ENCODE measurements at regions not wholly inside any gene's neighbourhood (a gene's known extent, or its start where the extent isn't known, plus 50 kb on each side); places are given as distances from the start of the nearest gene placed in this dataset.
A peak's percentile ranks its signal among the peaks of the same experiment; 100 is the strongest.

GRCh38 chr11:129643031-129643721 lies 172.5 kb upstream of the TMEM45B start:
- ChIA-PET POLR2A (no interaction called here), CTCF (interaction anchor here (1.2 kb wide), 1 partner anchor 9 kb away, joined by 3 read pairs; no protein-coding TSS in a partner anchor)
- Histone ChIP-seq H2AFZ (ENCODE audit: low read depth, low read length) (peak overlapping the region; percentile 72), H3K4me1 (ENCODE audit: control insufficient read depth, extremely low read depth, insufficient read depth, low read length) (peaks cover 23% of the 10 kb centered on the region), H3K4me3 (replicated peaks in 1 of 3; ENCODE audit: insufficient read depth in 1 of 3, low read depth in 1 of 3, low read length in 3 of 3) (no peak overlapping the region), H4K20me1 (replicated peaks; ENCODE audit: control insufficient read depth, extremely low read depth, insufficient read depth, low read length) (no peaks in the 10 kb centered on the region), H3K27ac (ENCODE audit: insufficient read depth, low read depth, low read length) (no peak overlapping the region), H3K36me3 (ENCODE audit: control insufficient read depth in 2 of 2, extremely low read depth in 1 of 2, insufficient read depth in 2 of 2, low read length in 2 of 2) (no peaks in the 10 kb centered on the region), H3K27me3 (ENCODE audit: control insufficient read depth in 2 of 2, insufficient read depth in 2 of 2, low read length in 2 of 2) (peaks cover 0 to 2% of the 10 kb centered on the region in 2 experiments), H3K4me2 (ENCODE audit: insufficient read depth, low read length) (no peak overlapping the region), H3K9me3 (replicated peaks; ENCODE audit: control insufficient read depth, insufficient read depth, low read length) (no peaks in the 10 kb centered on the region), H3K9ac (replicated peaks; ENCODE audit: extremely low read depth, insufficient read depth, low read length) (no peak overlapping the region), H3K79me2 (ENCODE audit: control insufficient read depth, insufficient read depth, low read length) (no peaks in the 10 kb centered on the region), H3K9me1 (replicated peaks; ENCODE audit: control insufficient read depth, extremely low read depth, insufficient read depth, low read length) (no peaks in the 10 kb centered on the region)
- DNase-seq (ENCODE audit: low read depth, low spot score) (no peak), FAIRE-seq (no peak)
- dilution Hi-C loops (cut with MboI; ENCODE audit: extremely low pct_ligation_motif_present, low sequenced_read_pairs), result no loop called here
- no TSS peak for BruUV-seq (replicated peaks)
- TF ChIP-seq POLR2AphosphoS5 (IDR thresholded peaks at IDR 0.05; ENCODE audit: insufficient read depth, low read depth, low read length) (no peak), JUN (IDR thresholded peaks at IDR 0.05; ENCODE audit: borderline replicate concordance, insufficient read depth, insufficient read length, low read depth) (no peak), POLR2A (IDR thresholded peaks at IDR 0.05; ENCODE audit: low read depth, low read length) (no peak), EZH2 (IDR thresholded peaks at IDR 0.05; ENCODE audit: borderline replicate concordance, low read depth, low read length, severe bottlenecking) (no peak), MYC (IDR thresholded peaks at IDR 0.05; ENCODE audit: low read depth, low read length) (no peak), FOS (IDR thresholded peaks at IDR 0.05; ENCODE audit: borderline replicate concordance, insufficient read depth, low read length) (no peak), GATA2 (IDR thresholded peaks at IDR 0.05; ENCODE audit: insufficient read depth, insufficient read length, low read depth, low read length) (no peak)
- TF ChIP-seq, protein P1, sequence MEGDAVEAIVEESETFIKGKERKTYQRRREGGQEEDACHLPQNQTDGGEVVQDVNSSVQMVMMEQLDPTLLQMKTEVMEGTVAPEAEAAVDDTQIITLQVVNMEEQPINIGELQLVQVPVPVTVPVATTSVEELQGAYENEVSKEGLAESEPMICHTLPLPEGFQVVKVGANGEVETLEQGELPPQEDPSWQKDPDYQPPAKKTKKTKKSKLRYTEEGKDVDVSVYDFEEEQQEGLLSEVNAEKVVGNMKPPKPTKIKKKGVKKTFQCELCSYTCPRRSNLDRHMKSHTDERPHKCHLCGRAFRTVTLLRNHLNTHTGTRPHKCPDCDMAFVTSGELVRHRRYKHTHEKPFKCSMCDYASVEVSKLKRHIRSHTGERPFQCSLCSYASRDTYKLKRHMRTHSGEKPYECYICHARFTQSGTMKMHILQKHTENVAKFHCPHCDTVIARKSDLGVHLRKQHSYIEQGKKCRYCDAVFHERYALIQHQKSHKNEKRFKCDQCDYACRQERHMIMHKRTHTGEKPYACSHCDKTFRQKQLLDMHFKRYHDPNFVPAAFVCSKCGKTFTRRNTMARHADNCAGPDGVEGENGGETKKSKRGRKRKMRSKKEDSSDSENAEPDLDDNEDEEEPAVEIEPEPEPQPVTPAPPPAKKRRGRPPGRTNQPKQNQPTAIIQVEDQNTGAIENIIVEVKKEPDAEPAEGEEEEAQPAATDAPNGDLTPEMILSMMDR (IDR thresholded peaks at IDR 0.05; ENCODE audit: extremely low read depth in 1 of 2, insufficient read depth in 1 of 2, low read depth in 1 of 2, low read length in 2 of 2), result no peak
- TF ChIP-seq, protein P2, sequence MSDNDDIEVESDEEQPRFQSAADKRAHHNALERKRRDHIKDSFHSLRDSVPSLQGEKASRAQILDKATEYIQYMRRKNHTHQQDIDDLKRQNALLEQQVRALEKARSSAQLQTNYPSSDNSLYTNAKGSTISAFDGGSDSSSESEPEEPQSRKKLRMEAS (IDR thresholded peaks at IDR 0.05; ENCODE audit: insufficient read depth, insufficient read length), result no peak
- intact Hi-C loops (cut with micrococcal nuclease), result no loop called here

Data from endothelial cell of umbilical vein (primary cell).